IPS-18a (cell line): ENCODE measurements at regions not wholly inside any gene's neighbourhood (a gene's known extent, or its start where the extent isn't known, plus 50 kb on each side); places are given as distances from the start of the nearest gene placed in this dataset.

Experiments
- H3K27ac ChIP-seq: one replicate; pipeline ENCODE4 v1.5.1; 2013; ENCODE audit warnings: low read length
- H3K27me3 ChIP-seq: one replicate; pipeline ENCODE4 v1.6.1; 2013; ENCODE audit warnings: mild to moderate bottlenecking, low read length; ENCODE audit not compliant: control insufficient read depth, insufficient read depth
- H3K36me3 ChIP-seq: one replicate; pipeline ENCODE4 v1.6.1; 2013; ENCODE audit warnings: low read depth, low read length; ENCODE audit not compliant: control insufficient read depth
- H3K4me1 ChIP-seq: one replicate; pipeline ENCODE4 v1.6.1; 2013; ENCODE audit warnings: low read depth, low read length; ENCODE audit not compliant: control insufficient read depth
- H3K4me3 ChIP-seq: one replicate; pipeline ENCODE4 v1.5.1; 2013; ENCODE audit warnings: low read length
- H3K9ac ChIP-seq: one replicate; pipeline ENCODE4 v1.6.1; 2013; ENCODE audit warnings: mild to moderate bottlenecking, low read length, moderate library complexity
- H3K9me3 ChIP-seq: one replicate; pipeline ENCODE4 v1.6.1; 2013; ENCODE audit warnings: low read depth, low read length; ENCODE audit not compliant: control insufficient read depth

DNA sequence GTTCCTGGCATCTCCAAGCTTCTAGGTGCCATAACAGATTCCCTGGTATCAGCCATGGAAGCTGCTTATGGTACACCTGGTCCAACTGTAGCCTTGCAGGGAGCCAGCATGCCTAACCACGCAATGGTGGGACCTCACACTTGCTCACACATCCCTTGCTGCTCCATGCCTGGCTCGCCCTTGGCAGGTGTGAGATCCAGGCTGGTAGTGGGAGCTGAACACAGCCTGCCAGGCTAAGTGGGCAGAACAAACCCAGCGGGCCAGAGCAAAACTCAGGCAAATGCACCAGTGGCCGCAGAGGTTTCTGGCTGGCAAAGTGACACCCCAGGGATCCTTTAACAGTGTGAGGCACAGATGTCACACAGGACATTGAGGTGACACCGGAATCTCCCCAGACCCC, 185.8 kb downstream of the NDUFA10 start:
- no peak overlapping the region for H3K27ac ChIP-seq

DNA sequence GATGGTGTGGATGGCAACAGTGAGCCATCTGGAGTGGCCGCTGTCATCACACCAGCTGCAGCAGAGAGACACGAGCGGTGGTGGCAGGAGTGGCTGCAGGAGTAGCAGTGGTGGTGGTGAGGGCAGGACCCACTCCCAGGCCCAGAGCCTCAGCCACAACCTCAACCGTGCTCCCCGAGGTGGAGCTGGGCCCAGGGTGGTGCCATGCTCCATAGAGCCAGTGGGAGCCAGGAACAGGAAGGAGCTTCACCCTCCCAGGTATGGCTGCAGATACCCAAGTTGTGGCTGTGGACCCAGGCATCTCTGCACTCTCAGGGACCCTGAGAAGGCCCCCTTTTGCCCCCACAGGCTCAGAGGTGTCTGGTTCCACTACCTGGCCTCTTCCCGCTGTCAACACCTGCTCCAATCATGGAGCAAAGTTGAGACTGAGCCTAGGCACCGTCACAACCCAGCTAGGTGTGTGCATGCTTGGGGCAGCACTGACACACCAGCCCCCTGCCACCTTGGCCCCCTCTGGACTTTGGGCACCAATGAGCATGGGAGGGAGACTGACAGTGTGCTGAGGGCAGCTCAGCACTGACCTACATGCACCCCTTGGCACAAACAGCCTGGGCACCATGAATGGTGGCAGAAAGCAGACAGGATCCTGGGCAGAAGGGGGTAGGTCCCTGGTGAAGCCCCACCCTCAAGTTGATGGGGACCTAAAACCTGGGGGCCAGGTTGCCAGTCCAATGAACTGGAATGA, 188.9 kb downstream of the NDUFA10 start:
- H3K27me3 ChIP-seq, result no peaks in the 10 kb centered on the region
- H3K9me3 ChIP-seq, result no peaks in the 10 kb centered on the region
- H3K4me1 ChIP-seq, result peaks cover 7% of the 10 kb centered on the region
- no peaks in the 10 kb centered on the region for H3K36me3 ChIP-seq
- no peak overlapping the region for H3K9ac ChIP-seq
- no peak overlapping the region for H3K4me3 ChIP-seq
- no peak overlapping the region for H3K27ac ChIP-seq

More for the DNA sequence above, 185.8 kb downstream of the NDUFA10 start:
- H3K36me3 ChIP-seq, result no peaks in the 10 kb centered on the region
- no peak overlapping the region for H3K9ac ChIP-seq
- no peaks in the 10 kb centered on the region for H3K4me1 ChIP-seq
- no peak overlapping the region for H3K4me3 ChIP-seq
- no peaks in the 10 kb centered on the region for H3K9me3 ChIP-seq
- H3K27me3 ChIP-seq, result no peaks in the 10 kb centered on the region

DNA sequence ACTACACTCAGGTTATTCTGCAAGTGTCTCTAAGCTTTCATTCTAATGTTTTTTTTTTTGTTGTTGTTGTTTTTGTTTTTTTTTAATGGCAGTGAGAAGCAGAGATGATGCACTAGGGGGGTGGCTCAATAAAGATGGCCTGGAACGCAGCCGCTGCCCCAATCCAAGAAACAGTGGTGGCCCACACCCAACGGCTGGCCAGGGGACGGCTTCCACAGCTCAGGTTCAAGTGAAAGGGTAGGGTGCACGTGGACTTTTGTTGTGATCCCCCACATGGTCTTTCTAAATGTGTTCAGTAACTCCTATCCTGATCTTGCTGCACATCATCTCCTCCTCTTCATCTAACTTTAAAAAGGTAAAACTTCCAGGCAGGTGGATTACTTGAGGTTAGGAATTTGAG, 190.1 kb downstream of the NDUFA10 start:
- Histone ChIP-seq H3K9me3 (no peaks in the 10 kb centered on the region), H3K27ac (no peak overlapping the region), H3K9ac (no peak overlapping the region), H3K4me3 (no peak overlapping the region), H3K36me3 (no peaks in the 10 kb centered on the region), H3K4me1 (peaks cover 7% of the 10 kb centered on the region), H3K27me3 (no peaks in the 10 kb centered on the region)

DNA sequence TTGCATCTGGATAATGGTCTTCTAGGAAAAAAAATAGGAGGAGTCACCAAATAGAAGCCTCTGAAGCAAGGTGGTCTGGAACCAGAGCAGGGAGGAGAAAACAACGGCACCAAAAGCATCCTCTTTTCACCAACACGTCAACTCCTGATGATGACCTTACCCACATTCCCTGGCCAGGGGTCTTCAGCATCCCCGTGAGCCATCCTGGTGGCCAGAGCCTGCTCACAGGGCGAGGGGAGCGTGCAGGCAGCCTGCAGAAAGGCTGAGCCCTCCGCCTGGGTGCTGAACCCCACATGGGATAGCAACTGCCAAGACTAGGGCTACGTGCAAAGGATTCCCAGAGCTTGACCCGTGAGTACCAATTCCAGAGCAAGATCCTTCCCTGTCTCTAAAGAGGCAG, 191.0 kb downstream of the NDUFA10 start:
- H3K4me3 ChIP-seq, result no peak overlapping the region
- no peaks in the 10 kb centered on the region for H3K9me3 ChIP-seq
- H3K9ac ChIP-seq, result no peak overlapping the region
- peaks cover 7% of the 10 kb centered on the region for H3K4me1 ChIP-seq
- no peaks in the 10 kb centered on the region for H3K27me3 ChIP-seq
- H3K36me3 ChIP-seq, result no peaks in the 10 kb centered on the region
- H3K27ac ChIP-seq, result no peak overlapping the region

DNA sequence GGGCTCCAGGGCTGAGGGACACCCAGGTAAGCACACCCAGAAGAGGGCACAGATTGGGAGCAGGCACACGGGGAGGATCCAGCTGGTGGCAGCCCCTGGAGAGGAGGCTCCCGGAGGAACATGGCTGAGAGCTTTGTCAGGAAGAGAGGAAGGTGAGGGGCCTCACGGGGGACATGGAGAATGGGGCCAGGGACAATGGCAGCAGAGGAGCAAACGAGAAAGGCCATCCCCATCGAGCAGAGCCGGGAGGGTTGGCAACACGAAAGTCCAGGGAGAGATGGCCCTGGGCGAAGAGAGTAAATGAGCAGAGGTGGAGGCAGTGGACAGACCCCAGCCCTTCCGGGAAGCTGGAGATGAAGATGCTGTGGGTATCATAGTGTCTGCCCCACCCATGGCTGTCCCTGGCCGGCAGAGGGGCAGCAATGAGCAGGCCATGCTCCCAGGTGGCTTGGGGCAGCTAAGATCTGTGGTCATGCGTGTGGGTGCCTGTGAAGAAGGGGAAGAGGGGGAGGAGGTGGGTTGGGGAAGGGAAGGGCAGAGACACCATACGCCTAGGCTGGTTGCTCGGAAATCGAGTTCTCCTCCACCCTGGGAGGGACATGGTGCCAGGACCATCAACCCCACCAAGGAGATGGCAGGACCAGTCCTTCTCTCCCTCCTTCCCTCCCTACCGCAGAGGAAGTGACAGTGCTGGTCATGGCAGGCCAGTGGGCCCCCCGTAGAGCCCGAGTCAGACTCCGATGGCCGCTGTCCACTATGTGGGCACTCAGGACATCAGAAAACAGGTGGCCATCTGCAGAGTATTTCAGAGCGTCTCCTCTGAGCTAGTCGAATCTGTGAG, 191.7 kb downstream of the NDUFA10 start:
- no peaks in the 10 kb centered on the region for H3K27me3 ChIP-seq
- no peak overlapping the region for H3K4me3 ChIP-seq
- H3K4me1 ChIP-seq, result peaks cover 7% of the 10 kb centered on the region
- H3K27ac ChIP-seq, result no peak overlapping the region
- H3K9ac ChIP-seq, result no peak overlapping the region
- no peaks in the 10 kb centered on the region for H3K36me3 ChIP-seq
- H3K9me3 ChIP-seq, result no peaks in the 10 kb centered on the region

DNA sequence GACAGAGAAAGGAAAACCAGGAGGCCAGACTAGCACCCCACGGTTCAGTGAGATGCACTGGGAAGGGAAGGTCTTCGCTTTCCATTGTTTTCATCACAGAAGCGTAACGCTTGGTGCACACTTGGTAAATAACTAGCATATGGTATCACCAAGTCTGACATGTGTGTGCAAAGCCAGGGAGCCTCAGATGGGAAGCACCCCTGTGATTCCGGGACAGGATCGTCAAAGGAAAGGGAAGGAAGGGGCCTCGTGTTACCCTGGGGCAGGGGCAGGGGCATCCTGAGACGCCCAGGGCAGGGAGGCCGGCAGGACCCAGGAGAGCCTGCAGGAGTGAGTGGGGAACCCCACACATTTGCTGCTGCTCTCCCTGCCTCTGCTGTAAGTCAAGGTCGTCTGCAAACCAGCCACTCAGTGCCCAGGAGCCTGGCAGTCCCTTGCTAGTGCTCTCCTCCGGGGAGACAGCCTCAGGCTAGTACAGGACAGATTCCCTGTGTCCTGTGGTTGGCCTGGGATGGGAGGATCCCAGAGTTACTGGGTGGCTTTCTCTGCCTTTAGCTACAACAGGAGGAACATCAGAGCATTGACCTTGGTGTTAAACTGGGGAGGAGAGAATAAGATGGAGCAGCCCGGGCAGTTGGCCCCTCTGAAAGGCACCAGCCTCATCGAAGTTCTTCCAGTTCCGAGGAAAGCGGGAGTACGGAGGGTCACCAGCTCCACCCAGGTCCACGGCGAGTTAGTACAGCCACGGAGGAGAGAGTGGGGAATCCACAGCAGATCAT, 192.5 kb downstream of the NDUFA10 start:
- Histone ChIP-seq H3K9me3 (no peaks in the 10 kb centered on the region), H3K27me3 (no peaks in the 10 kb centered on the region), H3K4me3 (no peak overlapping the region)

DNA sequence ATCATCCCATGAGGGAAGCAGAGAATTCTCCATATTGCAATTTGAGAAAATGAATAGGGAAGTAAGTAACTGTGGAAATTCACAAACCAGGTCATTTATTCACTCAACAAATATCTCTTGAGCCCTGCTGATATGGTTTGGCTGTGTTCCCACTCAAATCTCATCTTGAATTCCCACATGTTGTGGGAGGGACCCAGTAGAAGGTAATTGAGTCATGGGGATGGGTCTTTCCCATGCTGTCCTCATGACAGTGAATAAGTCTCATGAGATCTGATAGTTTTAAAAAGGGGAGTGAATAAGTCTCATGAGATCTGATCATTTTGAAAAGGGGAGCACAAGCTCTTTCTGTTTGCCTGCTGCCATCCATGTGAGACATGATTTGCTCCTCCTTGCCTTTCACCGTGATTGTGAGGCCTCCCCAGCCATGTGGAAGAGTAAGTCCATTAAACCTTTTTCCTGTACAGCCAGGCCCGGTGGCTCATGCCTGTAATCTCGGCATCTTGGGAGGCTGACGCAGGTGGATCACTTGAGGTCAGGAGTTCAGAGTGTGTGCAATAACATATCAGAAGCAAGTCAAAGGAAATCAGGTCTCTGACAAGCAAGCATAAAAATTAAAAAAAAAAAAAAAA, 193.2 kb downstream of the NDUFA10 start:
- H3K4me1 ChIP-seq, result peaks cover 7% of the 10 kb centered on the region
- no peaks in the 10 kb centered on the region for H3K9me3 ChIP-seq
- H3K27ac ChIP-seq, result no peak overlapping the region
- H3K27me3 ChIP-seq, result no peaks in the 10 kb centered on the region
- no peak overlapping the region for H3K4me3 ChIP-seq
- H3K36me3 ChIP-seq, result no peaks in the 10 kb centered on the region
- no peak overlapping the region for H3K9ac ChIP-seq

More for the DNA sequence above, 192.5 kb downstream of the NDUFA10 start:
- no peaks in the 10 kb centered on the region for H3K36me3 ChIP-seq
- no peak overlapping the region for H3K27ac ChIP-seq
- no peak overlapping the region for H3K9ac ChIP-seq
- peaks cover 7% of the 10 kb centered on the region for H3K4me1 ChIP-seq

DNA sequence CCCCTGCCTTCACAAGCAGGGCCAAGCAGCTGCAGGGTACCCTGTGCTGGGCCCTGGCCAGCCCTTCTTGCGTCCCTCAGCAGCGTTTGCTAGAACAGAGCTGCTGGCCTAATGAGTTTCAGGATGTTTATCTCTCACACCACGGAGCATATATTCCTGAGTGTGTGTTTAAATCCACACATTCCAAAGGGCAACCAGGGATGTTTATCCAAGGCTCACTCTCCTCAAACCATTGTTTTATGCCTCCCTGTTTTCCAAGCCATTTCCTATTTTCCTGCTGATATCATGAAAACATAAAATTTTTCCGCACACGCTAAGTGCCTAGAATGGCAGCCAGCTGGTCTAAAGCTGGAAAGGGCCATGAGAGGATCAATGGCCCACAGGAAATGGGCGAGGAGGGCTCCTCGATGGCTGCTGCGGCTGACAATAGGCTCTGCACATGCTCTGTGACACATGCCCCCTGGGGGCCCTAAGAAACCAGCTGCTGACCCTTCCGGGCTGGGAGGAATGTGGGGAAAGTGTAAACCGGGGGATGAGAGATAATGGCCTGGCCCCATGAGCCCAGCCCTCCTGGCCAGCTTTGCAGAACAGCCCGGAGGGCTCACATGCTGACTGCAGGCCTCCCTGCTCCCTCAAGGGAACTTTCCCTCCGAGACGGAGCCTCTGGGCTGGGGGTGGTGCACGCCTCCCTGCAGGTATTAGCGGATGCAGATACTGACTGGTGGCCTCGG, 194.0 kb downstream of the NDUFA10 start:
- Histone ChIP-seq H3K36me3 (no peaks in the 10 kb centered on the region), H3K27ac (no peak overlapping the region), H3K4me1 (peaks cover 7% of the 10 kb centered on the region), H3K9me3 (no peaks in the 10 kb centered on the region), H3K4me3 (no peak overlapping the region), H3K27me3 (no peaks in the 10 kb centered on the region), H3K9ac (no peak overlapping the region)

DNA sequence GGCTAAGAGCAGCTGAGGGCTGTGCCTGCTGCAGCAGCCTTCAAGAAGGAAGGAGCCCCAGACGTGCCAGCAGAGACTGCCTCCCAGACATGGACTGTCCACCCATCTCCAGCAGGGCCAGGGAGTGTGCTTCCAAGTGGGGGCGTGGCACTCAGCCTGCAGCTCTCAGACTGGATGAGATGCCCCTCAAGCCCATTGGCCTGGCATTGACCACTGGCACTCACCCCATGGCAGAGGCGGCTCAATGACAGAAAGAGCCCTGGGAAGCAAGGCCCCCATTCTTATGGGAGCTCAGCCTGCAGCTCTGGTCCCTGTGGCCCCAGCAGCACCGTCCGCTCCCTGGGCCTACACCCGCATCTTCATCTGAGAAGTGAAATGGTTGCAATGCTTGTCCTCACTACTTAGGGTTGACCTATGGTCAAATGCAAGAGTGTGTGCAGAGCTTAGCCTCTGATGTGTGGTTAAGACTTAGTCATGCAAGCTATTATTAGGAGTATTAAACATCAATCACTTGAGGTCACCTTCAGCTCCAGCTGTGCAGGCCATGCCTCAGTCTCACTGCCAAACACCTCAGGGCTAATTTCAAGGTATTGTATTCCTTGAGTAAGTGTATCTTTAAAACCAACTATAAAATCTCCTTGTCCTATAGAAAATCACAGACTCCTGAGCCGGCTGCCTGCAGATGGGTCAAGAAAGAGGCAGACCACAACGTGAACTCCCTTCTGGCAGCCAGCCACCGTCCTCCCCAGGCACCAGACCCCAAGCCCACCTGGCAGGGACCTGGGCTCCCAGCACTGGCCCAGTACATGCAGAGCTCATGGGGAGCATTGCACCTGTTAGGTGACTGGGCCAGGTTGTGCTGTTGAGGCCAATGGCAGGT, 194.8 kb downstream of the NDUFA10 start:
- Histone ChIP-seq H3K27ac (no peak overlapping the region), H3K27me3 (no peaks in the 10 kb centered on the region), H3K4me1 (peaks cover 7% of the 10 kb centered on the region), H3K9me3 (no peaks in the 10 kb centered on the region), H3K36me3 (no peaks in the 10 kb centered on the region), H3K9ac (no peak overlapping the region), H3K4me3 (no peak overlapping the region)

DNA sequence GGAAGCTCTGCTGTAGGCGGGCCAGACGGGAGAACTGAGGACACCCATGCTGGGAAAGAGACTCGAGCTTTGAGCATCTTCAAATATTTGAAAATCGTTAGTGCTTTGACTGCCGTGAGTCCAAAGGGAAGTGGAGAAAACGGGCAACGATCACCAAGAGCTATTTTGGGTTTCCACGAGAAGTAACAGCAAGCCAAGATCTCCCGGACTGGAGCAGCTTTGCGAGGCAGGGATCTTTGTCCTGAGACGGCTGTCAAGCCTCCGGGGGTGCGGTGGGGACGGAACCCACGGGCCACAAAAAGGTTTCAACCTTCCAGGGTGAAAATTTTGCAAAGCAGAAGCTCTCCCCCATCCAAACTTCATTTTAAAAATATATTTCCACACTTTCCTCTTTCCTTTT, 195.8 kb downstream of the NDUFA10 start:
- no peaks in the 10 kb centered on the region for H3K27me3 ChIP-seq
- H3K27ac ChIP-seq, result no peak overlapping the region
- no peak overlapping the region for H3K4me3 ChIP-seq
- no peak overlapping the region for H3K9ac ChIP-seq
- H3K4me1 ChIP-seq, result peaks cover 7% of the 10 kb centered on the region
- no peaks in the 10 kb centered on the region for H3K9me3 ChIP-seq
- H3K36me3 ChIP-seq, result no peaks in the 10 kb centered on the region
